ENCODE measurements at regions not wholly inside any gene's neighbourhood (a gene's known extent, or its start where the extent isn't known, plus 50 kb on each side); places are given as distances from the start of the nearest gene placed in this dataset.

GRCh38 chr1:166007176-166007575, 159.6 kb downstream of the FAM78B start:
- no peak overlapping the region for H3K4me3 Mint-ChIP-seq
- Histone ChIP-seq H2AFZ (ENCODE audit: insufficient read depth, low read depth, low read length, poor library complexity, severe bottlenecking) (no peak overlapping the region), H3K27ac (ENCODE audit: low read depth in 1 of 2, low read length in 2 of 2) (no peak overlapping the region), H3K9ac (ENCODE audit: insufficient read depth, low read length, poor library complexity, severe bottlenecking) (no peak overlapping the region), H3K79me2 (ENCODE audit: insufficient read depth, low read length) (no peaks in the 10 kb centered on the region), H3K4me1 (ENCODE audit: control insufficient read depth in 1 of 2, insufficient read depth in 2 of 2, low read length in 2 of 2) (no peaks in the 10 kb centered on the region), H3K9me3 (replicated peaks in 1 of 2; ENCODE audit: control insufficient read depth in 1 of 2, insufficient read depth in 1 of 2, low read length in 2 of 2) (peaks cover 8 to 18% of the 10 kb centered on the region in 2 donors), H3K36me3 (replicated peaks in 1 of 2; ENCODE audit: control insufficient read depth in 1 of 2, insufficient read depth in 2 of 2, low read length in 2 of 2) (no peaks in the 10 kb centered on the region), H3K4me2 (replicated peaks; ENCODE audit: extremely low read depth, low read length, poor library complexity, severe bottlenecking) (no peak overlapping the region), H3K27me3 (ENCODE audit: control insufficient read depth in 2 of 2, insufficient read depth in 2 of 2, low read length in 2 of 2) (no peaks in the 10 kb centered on the region), H4K20me1 (ENCODE audit: insufficient read depth, low read length) (no peaks in the 10 kb centered on the region), H3K4me3 (replicated peaks in 1 of 3; ENCODE audit: low read depth in 2 of 3, low read length in 3 of 3) (no peak overlapping the region)
- DNase-seq: no peak
- peaks cover 5 to 28% (median 12%) of the 10 kb centered on the region in 7 donors for H3K9me3 Mint-ChIP-seq
- no peaks in the 10 kb centered on the region for H3K27me3 Mint-ChIP-seq (ENCODE audit: low read depth in 3 of 3)
- no CpG with 5 or more reads among the region's 1 CpG for WGBS (ENCODE audit: insufficient coverage)
- intact Hi-C loops (cut with micrococcal nuclease): no loop called here
- no peaks in the 10 kb centered on the region for H3K4me1 Mint-ChIP-seq
- H3K36me3 Mint-ChIP-seq: no peaks in the 10 kb centered on the region
- no peak for TF ChIP-seq CTCF (IDR thresholded peaks at IDR 0.05)
- H3K27ac Mint-ChIP-seq: no peak overlapping the region

- Histone ChIP-seq H3K4me2 (replicated peaks; ENCODE audit: extremely low read depth, low read length, poor library complexity, severe bottlenecking) (no peak overlapping the region), H2AFZ (ENCODE audit: insufficient read depth, low read depth, low read length, poor library complexity, severe bottlenecking) (no peak overlapping the region), H3K27ac (ENCODE audit: low read depth in 1 of 2, low read length in 2 of 2) (no peak overlapping the region), H3K36me3 (replicated peaks in 1 of 2; ENCODE audit: control insufficient read depth in 1 of 2, insufficient read depth in 2 of 2, low read length in 2 of 2) (no peaks in the 10 kb centered on the region), H3K79me2 (ENCODE audit: insufficient read depth, low read length) (no peaks in the 10 kb centered on the region), H4K20me1 (ENCODE audit: insufficient read depth, low read length) (no peaks in the 10 kb centered on the region), H3K4me1 (ENCODE audit: control insufficient read depth in 1 of 2, insufficient read depth in 2 of 2, low read length in 2 of 2) (no peaks in the 10 kb centered on the region), H3K27me3 (ENCODE audit: control insufficient read depth in 2 of 2, insufficient read depth in 2 of 2, low read length in 2 of 2) (no peaks in the 10 kb centered on the region), H3K9me3 (replicated peaks in 1 of 2; ENCODE audit: control insufficient read depth in 1 of 2, insufficient read depth in 1 of 2, low read length in 2 of 2) (peaks cover 3 to 7% of the 10 kb centered on the region in 2 donors), H3K4me3 (replicated peaks in 1 of 3; ENCODE audit: low read depth in 2 of 3, low read length in 3 of 3) (no peak overlapping the region), H3K9ac (ENCODE audit: insufficient read depth, low read length, poor library complexity, severe bottlenecking) (no peak overlapping the region)
- Mint-ChIP-seq H3K36me3 (no peaks in the 10 kb centered on the region), H3K27me3 (ENCODE audit: low read depth in 3 of 3) (peaks cover 0 to 2% (median 1%) of the 10 kb centered on the region in 3 donors), H3K27ac (no peak overlapping the region), H3K9me3 (peaks cover 0 to 12% (median 2%) of the 10 kb centered on the region in 7 donors), H3K4me1 (no peaks in the 10 kb centered on the region), H3K4me3 (no peak overlapping the region)
- intact Hi-C loops (cut with micrococcal nuclease): no loop called here
- no peak for TF ChIP-seq CTCF (IDR thresholded peaks at IDR 0.05)
- WGBS (ENCODE audit: insufficient coverage): 100% methylated on average over 1 of the region's 4 CpGs
- no peak for DNase-seq
These were observed 153.6 kb downstream of the FAM78B start for GRCh38 chr1:166013232-166013631.

Data from CD14-positive monocyte (primary cell).